Smooth muscle cell (in vitro differentiated cells): ENCODE measurements at regions not wholly inside any gene's neighbourhood (a gene's known extent, or its start where the extent isn't known, plus 50 kb on each side); places are given as distances from the start of the nearest gene placed in this dataset.

ENCODE experiments used
- DNase-seq: peaks from one replicate; lab custom pipeline; 2025; ENCODE audit not compliant: unreplicated experiment; lab: John Stamatoyannopoulos, UW
- H2AFZ ChIP-seq: fragments of 200-600 bp; sonication (generic); 2 replicates; pipeline ENCODE4 v1.6.0; 2016; ENCODE audit warnings: antibody characterized with exemption, low read depth, mild to moderate bottlenecking
- H3F3A ChIP-seq: fragments of 200-600 bp; sonication (generic); 2 replicates; pipeline ENCODE4 v1.6.0; 2017; ENCODE audit warnings: antibody characterized with exemption, low read depth
- H3K27ac ChIP-seq: fragments of 200-600 bp; sonication (generic); 2 replicates; pipeline ENCODE4 v1.5.1; 2016; ENCODE audit warnings: low read depth, mild to moderate bottlenecking
- H3K27me3 ChIP-seq: fragments of 200-600 bp; sonication (generic); 2 replicates; pipeline ENCODE4 v1.6.1; 2016; ENCODE audit warnings: low read depth, mild to moderate bottlenecking
- H3K36me3 ChIP-seq: fragments of 200-600 bp; sonication (generic); 2 replicates; pipeline ENCODE4 v1.5.1; 2016; ENCODE audit warnings: low read depth
- H3K4me1 ChIP-seq: fragments of 200-600 bp; sonication (generic); 2 replicates; pipeline ENCODE4 v1.5.1; 2016; ENCODE audit warnings: low read depth
- H3K4me2 ChIP-seq: fragments of 200-600 bp; sonication (generic); 2 replicates; pipeline ENCODE4 v1.6.0; 2016; ENCODE audit warnings: mild to moderate bottlenecking
- H3K4me3 ChIP-seq: fragments of 200-600 bp; sonication (generic); 2 replicates; pipeline ENCODE4 v1.5.1; 2016; ENCODE audit warnings: mild to moderate bottlenecking
- H3K79me2 ChIP-seq: fragments of 200-600 bp; sonication (generic); 2 replicates; pipeline ENCODE4 v1.6.0; 2016; ENCODE audit warnings: low read depth, mild to moderate bottlenecking
- H3K9ac ChIP-seq: fragments of 200-600 bp; sonication (generic); 2 replicates; pipeline ENCODE4 v1.6.0; 2016; ENCODE audit warnings: low read depth
- H3K9me3 ChIP-seq: fragments of 200-600 bp; sonication (generic); replicated peaks from 2 replicates; pipeline ENCODE4 v1.5.1; 2016; ENCODE audit warnings: low read depth
- H4K20me1 ChIP-seq: fragments of 200-600 bp; sonication (generic); 2 replicates; pipeline ENCODE4 v1.6.0; 2016; ENCODE audit warnings: low read depth
- CTCF ChIP-seq: fragments of 200-600 bp; sonication (generic); IDR thresholded peaks from 2 replicates; pipeline ENCODE4 v1.5.1; 2017; ENCODE audit warnings: borderline replicate concordance, mild to moderate bottlenecking, antibody characterized with exemption; ENCODE audit not compliant: insufficient read depth, poor library complexity, severe bottlenecking
- WGBS: methylation state at CpG from one replicate; pipeline ENCODE4 v1.1.7; 2016; ENCODE audit warnings: low lambda C conversion rate; 5-methylcytosine and 5-hydroxymethylcytosine counted together

- Histone ChIP-seq H3K9me3 (peaks cover 4% of the 10 kb centered on the region), H3K4me1 (no peaks in the 10 kb centered on the region), H2AFZ (no peak overlapping the region), H3K27me3 (no peaks in the 10 kb centered on the region), H3K4me2 (no peak overlapping the region), H3K4me3 (no peak overlapping the region), H4K20me1 (no peaks in the 10 kb centered on the region), H3K27ac (no peak overlapping the region), H3K36me3 (no peaks in the 10 kb centered on the region), H3F3A (no peaks in the 10 kb centered on the region), H3K9ac (no peak overlapping the region), H3K79me2 (no peaks in the 10 kb centered on the region)
- 85% methylated on average over 1 of the region's 1 CpG for WGBS
- TF ChIP-seq CTCF, result no peak
- no peak for DNase-seq
Measured at GRCh38 chr1:187948170-187948794, 1119.5 kb downstream of the PLA2G4A start.

DNA sequence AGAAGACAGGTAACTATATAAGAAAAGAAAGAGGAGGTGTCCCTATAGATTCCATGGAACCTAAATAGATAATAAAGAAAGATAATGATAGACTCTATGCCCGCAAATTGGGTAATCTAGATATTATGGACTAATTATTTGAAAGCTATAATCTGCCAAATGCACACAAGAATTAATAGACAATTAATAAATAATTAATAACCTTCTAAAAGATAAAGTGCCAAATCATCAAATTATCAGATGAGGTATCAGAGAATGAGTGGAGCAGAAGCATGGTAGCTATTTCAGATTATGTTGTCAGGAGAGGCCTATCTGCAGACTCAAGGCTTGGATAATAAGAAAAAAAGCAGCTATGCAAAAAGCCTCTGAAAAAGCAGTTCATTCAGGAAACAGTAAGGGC lies 1120.8 kb downstream of the PLA2G4A start:
- DNase-seq, result no peak
- TF ChIP-seq CTCF, result no peak
- 88% methylated on average over 1 of the region's 1 CpG for WGBS

DNA sequence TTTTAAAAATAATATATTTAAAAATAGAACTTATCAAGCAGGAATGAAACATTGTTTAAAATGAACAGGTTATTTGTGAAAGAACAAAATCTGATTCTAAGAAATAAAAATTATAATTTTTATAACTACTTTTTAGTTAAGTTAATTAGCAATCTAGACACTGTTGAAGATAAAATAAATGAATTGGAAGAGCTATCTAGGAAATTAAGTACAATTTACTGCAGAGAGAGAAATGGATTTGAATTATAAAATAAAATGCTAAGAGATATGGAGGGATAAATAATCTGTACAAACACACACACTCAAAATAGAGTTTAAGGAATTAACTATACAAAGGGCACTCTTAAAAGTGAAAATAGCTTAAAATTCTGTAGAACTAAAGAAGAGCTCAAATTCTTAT lies 1123.1 kb downstream of the PLA2G4A start:
- H3K27ac ChIP-seq, result no peak overlapping the region
- H3K9ac ChIP-seq, result no peak overlapping the region
- no peaks in the 10 kb centered on the region for H3K9me3 ChIP-seq
- DNase-seq, result no peak
- H3K36me3 ChIP-seq, result no peaks in the 10 kb centered on the region
- no peak overlapping the region for H3K4me2 ChIP-seq
- H3K27me3 ChIP-seq, result no peaks in the 10 kb centered on the region
- H4K20me1 ChIP-seq, result no peaks in the 10 kb centered on the region
- TF ChIP-seq CTCF, result no peak
- H3K4me3 ChIP-seq, result no peak overlapping the region
- no peaks in the 10 kb centered on the region for H3K79me2 ChIP-seq
- H2AFZ ChIP-seq, result no peak overlapping the region
- H3K4me1 ChIP-seq, result no peaks in the 10 kb centered on the region
- no peaks in the 10 kb centered on the region for H3F3A ChIP-seq

More for the DNA sequence above, 1120.8 kb downstream of the PLA2G4A start:
- Histone ChIP-seq H3K9me3 (peaks cover 4% of the 10 kb centered on the region), H4K20me1 (no peaks in the 10 kb centered on the region), H3K27ac (no peak overlapping the region), H2AFZ (no peak overlapping the region), H3K4me2 (no peak overlapping the region), H3K9ac (no peak overlapping the region), H3K4me3 (no peak overlapping the region), H3K79me2 (no peaks in the 10 kb centered on the region), H3F3A (no peaks in the 10 kb centered on the region), H3K4me1 (no peaks in the 10 kb centered on the region), H3K36me3 (no peaks in the 10 kb centered on the region), H3K27me3 (no peaks in the 10 kb centered on the region)

DNA sequence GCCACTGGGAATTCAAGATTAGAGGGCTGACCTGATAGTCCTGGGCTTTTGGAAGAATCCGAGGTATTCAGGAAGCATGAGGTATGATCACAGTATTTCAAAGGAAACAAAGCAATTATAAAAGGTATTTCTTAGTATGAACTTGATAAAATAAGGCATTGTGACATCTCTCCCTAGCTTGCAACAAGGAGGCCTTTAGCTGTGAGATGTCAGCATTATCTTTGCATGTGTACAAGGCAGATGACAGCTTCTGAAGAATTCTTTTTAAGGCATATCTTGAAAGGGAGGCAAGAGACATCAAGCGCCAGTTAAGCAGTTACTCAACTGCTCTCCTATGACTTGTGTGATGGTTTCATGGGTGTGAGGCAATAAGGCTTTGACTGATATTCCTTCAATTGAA lies 1123.7 kb downstream of the PLA2G4A start:
- Histone ChIP-seq H4K20me1 (no peaks in the 10 kb centered on the region), H3K4me2 (no peak overlapping the region), H3K9me3 (no peaks in the 10 kb centered on the region), H3K27ac (no peak overlapping the region), H3K27me3 (no peaks in the 10 kb centered on the region), H3K79me2 (no peaks in the 10 kb centered on the region), H3K4me3 (no peak overlapping the region), H3F3A (no peaks in the 10 kb centered on the region), H3K4me1 (no peaks in the 10 kb centered on the region), H3K36me3 (no peaks in the 10 kb centered on the region), H3K9ac (no peak overlapping the region), H2AFZ (no peak overlapping the region)
- no peak for TF ChIP-seq CTCF
- no peak for DNase-seq
- WGBS, result 98% methylated on average over 2 of the region's 2 CpGs
